IPS DF 6.9 (cell line): ENCODE measurements at regions not wholly inside any gene's neighbourhood (a gene's known extent, or its start where the extent isn't known, plus 50 kb on each side); places are given as distances from the start of the nearest gene placed in this dataset.

Experiments used
- DNase-seq: peaks from one replicate; pipeline ENCODE4 v3.0.0-alpha.2; 2013; ENCODE audit warnings: low read depth, low spot score
- H3K27ac ChIP-seq: one replicate; pipeline ENCODE4 v1.5.1; 2013; ENCODE audit warnings: low read length, control low read depth
- H3K27me3 ChIP-seq: 2 replicates; pipeline ENCODE4 v1.6.1; 2013; ENCODE audit warnings: mild to moderate bottlenecking, low read length; ENCODE audit not compliant: control insufficient read depth, insufficient read depth
- H3K36me3 ChIP-seq: 2 replicates; pipeline ENCODE4 v1.6.1; 2013; ENCODE audit warnings: low read length; ENCODE audit not compliant: control insufficient read depth, insufficient read depth
- H3K4me1 ChIP-seq: 2 replicates; pipeline ENCODE4 v1.6.1; 2013; ENCODE audit warnings: low read length; ENCODE audit not compliant: control insufficient read depth, insufficient read depth
- H3K4me3 ChIP-seq: 2 replicates; pipeline ENCODE4 v1.5.1; 2013; ENCODE audit warnings: mild to moderate bottlenecking, low read length
- H3K9me3 ChIP-seq: 2 replicates; pipeline ENCODE4 v1.6.1; 2013; ENCODE audit warnings: low read length, inconsistent platforms; ENCODE audit not compliant: control insufficient read depth, insufficient read depth
- WGBS: extraction: QIAGEN DNeasy Blood & Tissue Kit; methylation state at CpG from one replicate; pipeline ENCODE4 v1.1.7; 2013; ENCODE audit warnings: mixed read lengths, missing lambda C conversion rate; ENCODE audit not compliant: insufficient read length, insufficient coverage; 5-methylcytosine and 5-hydroxymethylcytosine counted together

DNA sequence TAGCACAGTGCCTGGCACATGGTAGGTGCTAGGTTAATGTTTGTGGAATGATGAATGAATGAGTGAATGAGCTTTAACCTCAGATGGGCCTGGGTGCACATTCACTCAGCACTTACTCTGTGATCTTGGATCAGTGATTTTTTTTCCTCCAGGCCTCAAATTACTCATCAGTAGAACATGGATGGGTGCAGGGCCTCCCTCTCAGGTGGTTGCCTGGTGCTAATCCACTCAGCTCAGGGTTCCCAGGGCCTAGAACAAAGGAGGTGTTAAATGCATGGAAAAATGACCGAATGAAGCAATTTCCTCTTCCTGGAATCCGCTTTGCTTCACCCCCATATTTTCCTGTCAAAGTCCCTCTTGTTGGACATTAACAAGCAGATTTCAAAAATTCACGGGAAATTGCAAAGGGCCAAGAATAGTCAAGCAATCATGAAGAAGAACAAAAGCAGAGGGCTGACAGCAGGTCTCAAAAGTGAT is 93.5 kb downstream of the MYEOV start:
- Histone ChIP-seq H3K4me3 (no peak overlapping the region), H3K9me3 (no peaks in the 10 kb centered on the region), H3K4me1 (no peaks in the 10 kb centered on the region), H3K27ac (no peak overlapping the region), H3K27me3 (no peaks in the 10 kb centered on the region), H3K36me3 (no peaks in the 10 kb centered on the region)
- no CpG with 5 or more reads among the region's 3 CpGs for WGBS
- no peak for DNase-seq

DNA sequence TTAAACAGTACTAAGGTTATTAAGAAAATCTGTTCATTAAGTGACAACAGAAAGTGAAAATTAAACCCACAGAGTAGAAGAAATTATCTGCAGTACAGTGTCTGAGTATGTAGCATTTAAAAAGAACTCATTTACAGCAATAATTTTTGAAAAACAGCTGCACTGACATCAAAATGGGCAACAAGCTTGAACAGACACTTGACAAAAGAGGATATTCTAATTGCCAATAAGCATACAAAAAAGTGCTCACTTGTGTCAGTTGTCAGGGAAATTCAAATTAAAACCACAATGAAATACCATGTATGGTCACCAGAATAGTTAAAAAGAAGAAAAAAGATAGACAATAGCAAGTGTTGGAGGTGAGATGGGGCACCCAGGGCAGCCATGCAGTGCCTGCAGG is 93.3 kb upstream of the LINC01488 start:
- DNase-seq = no peak
- Histone ChIP-seq H3K27me3 (no peaks in the 10 kb centered on the region), H3K36me3 (no peaks in the 10 kb centered on the region)

DNA sequence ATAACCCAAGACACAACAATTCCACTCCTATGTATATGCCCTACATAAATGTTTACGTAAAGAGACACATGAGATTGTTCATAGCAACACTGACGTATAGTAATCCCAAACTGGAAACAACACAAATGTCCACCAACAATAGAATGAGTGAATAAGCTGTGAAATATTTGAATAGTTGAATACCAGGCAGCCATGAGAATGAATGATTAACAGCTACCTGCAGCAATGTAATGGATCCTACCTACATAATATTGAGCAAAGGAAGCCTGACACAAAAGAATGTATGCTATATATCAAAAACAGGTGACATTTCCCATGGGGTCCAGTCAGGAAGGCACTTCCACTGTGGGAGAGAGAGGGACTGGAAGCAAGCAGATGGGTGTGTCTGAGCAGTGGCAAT is 92.8 kb upstream of the LINC01488 start:
- Histone ChIP-seq H3K9me3 (no peaks in the 10 kb centered on the region), H3K36me3 (no peaks in the 10 kb centered on the region), H3K4me3 (no peak overlapping the region), H3K27me3 (no peaks in the 10 kb centered on the region), H3K4me1 (no peaks in the 10 kb centered on the region), H3K27ac (no peak overlapping the region)
- DNase-seq = no peak
- WGBS = no CpG with 5 or more reads among the region's 2 CpGs

More for the DNA sequence above, 93.3 kb upstream of the LINC01488 start:
- Histone ChIP-seq H3K4me3 (no peak overlapping the region), H3K9me3 (no peaks in the 10 kb centered on the region), H3K4me1 (no peaks in the 10 kb centered on the region), H3K27ac (no peak overlapping the region)

DNA sequence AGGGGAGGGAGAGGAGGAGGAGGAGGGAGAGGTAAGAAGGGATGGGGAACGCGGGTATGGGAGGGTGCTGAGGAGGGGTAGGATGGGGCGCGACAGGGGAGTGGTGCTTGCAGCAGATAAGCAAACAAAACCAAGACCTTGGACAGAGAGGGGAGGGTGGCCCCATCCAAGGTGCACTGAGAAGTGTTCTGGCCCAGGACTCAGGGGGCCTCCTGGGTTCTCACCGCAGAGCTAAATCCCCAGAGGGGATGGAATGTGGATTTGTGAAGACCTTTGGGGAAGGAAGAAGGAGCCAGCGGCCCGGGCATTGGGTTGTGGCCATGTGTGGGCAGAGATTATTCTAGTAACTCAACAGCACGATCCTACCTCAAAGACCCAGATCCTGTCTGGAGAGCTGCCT is 90.9 kb upstream of the LINC01488 start:
- Histone ChIP-seq H3K4me3 (no peak overlapping the region), H3K9me3 (no peaks in the 10 kb centered on the region), H3K27ac (no peak overlapping the region), H3K36me3 (no peaks in the 10 kb centered on the region), H3K27me3 (no peaks in the 10 kb centered on the region), H3K4me1 (no peaks in the 10 kb centered on the region)
- 100% methylated on average over 2 of the region's 8 CpGs for WGBS
- DNase-seq = no peak

DNA sequence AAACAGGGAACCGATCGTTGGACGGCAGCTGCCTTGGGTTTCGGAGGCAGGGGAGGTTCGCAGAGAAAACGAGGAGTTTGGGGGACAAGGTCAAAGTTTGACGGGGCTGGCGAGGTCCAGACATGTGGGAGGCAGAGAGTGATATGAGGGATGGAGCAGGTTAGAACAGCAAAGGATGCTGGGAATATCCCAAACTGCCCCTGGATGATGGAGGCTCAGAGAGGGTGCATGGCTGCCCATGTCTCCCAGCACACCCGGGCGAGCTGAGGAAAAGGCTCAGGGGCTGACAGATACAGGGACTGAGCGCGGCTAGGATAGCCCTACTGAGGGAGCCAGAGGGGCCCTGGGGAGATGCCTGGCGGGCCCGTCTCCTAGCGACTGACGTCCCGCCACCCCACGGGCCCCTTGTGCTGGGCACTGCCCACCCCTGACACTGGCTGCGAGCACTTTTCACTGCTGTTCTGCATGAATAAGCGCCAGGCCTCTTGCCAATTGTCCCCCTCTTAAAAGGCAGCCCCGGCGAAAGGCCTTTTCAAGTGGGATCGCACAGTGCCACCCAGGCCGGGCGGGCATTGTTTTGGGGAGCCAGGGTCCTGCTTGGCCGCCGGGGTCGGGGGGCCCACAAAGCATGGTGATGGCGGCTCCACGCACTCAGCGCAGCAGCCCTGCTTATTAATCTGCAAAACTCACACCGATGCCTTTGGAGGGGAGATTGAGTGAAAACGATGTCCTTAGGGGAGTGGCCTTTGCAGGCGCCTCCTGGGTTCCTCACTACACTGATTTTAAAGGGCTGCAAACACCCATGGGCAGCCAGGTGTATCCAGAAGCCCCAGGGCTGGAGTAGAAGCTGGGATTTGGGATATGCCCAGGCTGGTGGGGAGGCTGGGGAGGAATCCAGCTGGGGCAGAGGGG is 90.0 kb upstream of the LINC01488 start:
- H3K36me3 ChIP-seq = no peaks in the 10 kb centered on the region
- no peak for DNase-seq
- WGBS = no CpG with 5 or more reads among the region's 34 CpGs
- no peaks in the 10 kb centered on the region for H3K9me3 ChIP-seq
- no peak overlapping the region for H3K4me3 ChIP-seq
- H3K27ac ChIP-seq = no peak overlapping the region
- H3K27me3 ChIP-seq = no peaks in the 10 kb centered on the region
- H3K4me1 ChIP-seq = no peaks in the 10 kb centered on the region

DNA sequence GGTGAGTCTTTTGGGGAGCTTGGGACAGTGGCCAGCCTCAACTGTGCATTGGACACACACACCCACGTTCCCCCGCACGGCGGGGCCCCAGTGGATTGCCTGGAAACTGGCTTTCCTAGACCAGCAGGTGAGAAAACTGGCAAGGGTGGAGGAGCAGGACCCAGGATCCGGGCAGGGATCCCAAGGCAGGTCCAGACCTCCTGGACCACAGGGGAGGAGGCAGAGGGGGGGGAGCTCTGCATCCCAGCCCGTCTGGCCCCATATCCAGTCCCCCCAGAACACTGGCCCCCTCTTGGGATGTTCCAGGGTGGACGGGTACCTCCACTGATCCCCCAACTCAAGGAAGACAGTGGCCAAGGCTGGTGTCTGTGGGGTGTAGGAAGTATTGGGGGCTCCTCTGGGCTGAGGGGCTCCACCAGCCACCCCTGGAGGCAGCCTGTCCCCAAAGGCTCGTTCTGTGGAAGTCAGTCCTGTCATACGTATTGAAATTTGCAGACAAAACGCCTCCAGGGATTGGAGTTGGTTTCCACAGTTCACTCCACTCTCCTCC is 89.3 kb upstream of the LINC01488 start:
- Histone ChIP-seq H3K4me1 (no peaks in the 10 kb centered on the region), H3K27me3 (no peaks in the 10 kb centered on the region), H3K36me3 (no peaks in the 10 kb centered on the region), H3K27ac (no peak overlapping the region), H3K4me3 (no peak overlapping the region), H3K9me3 (no peaks in the 10 kb centered on the region)
- no CpG with 5 or more reads among the region's 10 CpGs for WGBS
- DNase-seq = no peak

DNA sequence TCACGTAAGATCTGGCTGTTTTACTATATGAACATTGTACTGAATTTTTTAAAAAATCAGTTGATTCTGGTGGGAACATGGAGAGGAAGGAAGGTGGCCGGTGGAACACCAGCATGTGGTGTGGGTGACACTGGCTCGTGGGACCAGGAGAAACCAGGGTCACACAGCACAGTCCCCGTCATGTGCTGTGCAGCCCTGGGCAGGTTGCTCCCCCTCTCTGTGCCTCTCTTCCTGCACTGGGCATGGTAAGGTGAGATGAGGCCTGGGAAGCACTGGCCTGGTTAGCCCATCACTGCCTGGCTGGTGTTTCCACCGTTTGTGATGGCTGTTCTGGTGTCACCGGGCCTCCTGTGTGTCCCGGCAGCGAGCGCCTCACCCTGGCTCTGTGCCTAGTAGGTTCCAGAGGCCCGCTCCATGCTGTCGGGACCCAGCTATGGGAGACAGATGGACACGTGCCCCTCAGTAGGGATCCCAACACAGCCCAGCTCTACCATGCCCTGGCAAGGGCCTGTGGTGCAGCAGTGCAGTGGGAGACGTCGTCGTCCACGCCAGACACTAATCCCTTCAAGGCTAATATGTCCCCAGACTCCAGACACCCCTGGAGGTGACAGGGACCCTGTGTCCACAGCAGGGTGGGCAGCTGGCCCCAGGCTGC is 88.2 kb upstream of the LINC01488 start:
- Histone ChIP-seq H3K4me1 (no peaks in the 10 kb centered on the region), H3K36me3 (no peaks in the 10 kb centered on the region), H3K9me3 (no peaks in the 10 kb centered on the region), H3K27ac (no peak overlapping the region), H3K4me3 (no peak overlapping the region), H3K27me3 (no peaks in the 10 kb centered on the region)
- DNase-seq = no peak
- WGBS = no CpG with 5 or more reads among the region's 16 CpGs

DNA sequence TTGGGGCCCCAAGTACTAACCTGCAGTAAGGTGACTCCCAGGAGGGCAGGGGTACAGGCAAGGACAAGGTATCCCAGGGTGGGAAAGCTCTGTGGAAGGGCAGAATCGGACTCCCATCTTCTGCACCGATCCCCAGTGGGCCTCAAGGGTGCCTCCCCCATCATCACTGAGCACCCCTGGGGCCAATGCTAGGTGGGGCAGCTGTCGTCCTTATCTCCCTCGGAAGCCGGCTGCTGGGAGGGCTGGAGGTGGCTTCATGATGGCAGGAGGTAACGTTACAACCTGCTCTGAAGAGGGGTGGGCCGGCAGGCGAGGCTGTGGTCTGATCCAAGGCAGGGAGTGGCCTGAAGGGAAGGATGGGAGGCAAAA is 87.6 kb upstream of the LINC01488 start:
- Histone ChIP-seq H3K27me3 (no peaks in the 10 kb centered on the region), H3K36me3 (no peaks in the 10 kb centered on the region), H3K9me3 (no peaks in the 10 kb centered on the region), H3K27ac (no peak overlapping the region), H3K4me1 (no peaks in the 10 kb centered on the region), H3K4me3 (no peak overlapping the region)
- no CpG with 5 or more reads among the region's 8 CpGs for WGBS
- no peak for DNase-seq

DNA sequence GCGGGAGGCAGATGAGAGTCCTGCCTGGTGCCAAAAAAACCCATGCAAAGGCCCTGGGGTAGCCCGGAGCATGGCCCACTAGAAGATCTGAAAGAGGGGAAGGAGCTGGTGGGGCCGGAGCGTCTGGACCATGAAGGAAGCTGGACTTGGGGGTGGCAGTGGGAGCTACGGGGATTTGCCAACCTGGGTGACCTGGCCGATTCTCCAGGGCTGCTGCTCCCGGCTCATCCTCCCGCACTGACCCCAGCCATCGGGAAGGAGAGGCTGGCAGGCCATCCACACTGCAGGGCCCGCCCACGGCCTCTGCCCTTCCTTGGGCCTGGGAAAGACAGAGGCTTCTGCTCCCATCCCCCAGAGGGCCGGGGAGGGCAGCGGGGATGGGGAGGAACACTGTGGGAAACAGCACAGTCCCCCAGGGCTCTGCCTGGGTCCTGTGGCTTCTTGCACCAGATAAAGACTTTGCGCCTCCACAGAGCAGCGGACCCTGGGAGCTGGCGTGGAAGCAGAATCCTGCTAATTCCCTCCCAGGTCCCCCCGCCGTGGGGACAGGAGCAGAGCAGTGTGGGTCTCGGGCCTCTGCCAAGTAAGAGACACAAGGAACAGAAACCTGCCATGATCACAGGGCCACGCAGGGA is 87.1 kb upstream of the LINC01488 start:
- no peak overlapping the region for H3K27ac ChIP-seq
- no peaks in the 10 kb centered on the region for H3K27me3 ChIP-seq
- no peaks in the 10 kb centered on the region for H3K9me3 ChIP-seq
- WGBS = no CpG with 5 or more reads among the region's 20 CpGs
- no peak for DNase-seq
- H3K4me3 ChIP-seq = no peak overlapping the region
- H3K36me3 ChIP-seq = no peaks in the 10 kb centered on the region
- 0 out of 2 replicates have a peak, but pooled peaks cover 1% of the 10 kb centered on the region for H3K4me1 ChIP-seq

DNA sequence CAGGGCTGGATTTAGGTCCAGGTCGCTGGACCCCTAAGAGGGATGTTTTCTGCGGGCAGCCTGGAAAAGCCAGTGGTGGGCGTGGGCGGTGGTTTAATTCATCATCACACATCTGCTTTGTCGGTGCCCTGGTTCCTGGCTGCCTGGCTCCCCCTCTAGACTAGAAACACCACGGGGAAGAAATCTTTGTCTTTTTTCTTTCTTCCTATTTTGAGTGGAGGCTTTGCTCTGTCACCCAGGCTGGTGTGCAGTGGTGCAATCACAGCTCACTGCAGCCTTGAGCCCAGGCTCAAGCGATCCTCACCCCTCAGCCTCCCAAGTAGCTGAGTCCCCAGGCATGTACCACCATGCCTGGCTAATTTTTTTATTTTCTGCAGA is 86.6 kb upstream of the LINC01488 start:
- Histone ChIP-seq H3K4me1 (0 out of 2 replicates have a peak, but pooled peaks cover 1% of the 10 kb centered on the region), H3K4me3 (no peak overlapping the region), H3K36me3 (no peaks in the 10 kb centered on the region), H3K27me3 (no peaks in the 10 kb centered on the region), H3K27ac (no peak overlapping the region), H3K9me3 (no peaks in the 10 kb centered on the region)
- DNase-seq = no peak
- WGBS = no CpG with 5 or more reads among the region's 7 CpGs
